ENCODE measurements at regions not wholly inside any gene's neighbourhood (a gene's known extent, or its start where the extent isn't known, plus 50 kb on each side); places are given as distances from the start of the nearest gene placed in this dataset.

DNA sequence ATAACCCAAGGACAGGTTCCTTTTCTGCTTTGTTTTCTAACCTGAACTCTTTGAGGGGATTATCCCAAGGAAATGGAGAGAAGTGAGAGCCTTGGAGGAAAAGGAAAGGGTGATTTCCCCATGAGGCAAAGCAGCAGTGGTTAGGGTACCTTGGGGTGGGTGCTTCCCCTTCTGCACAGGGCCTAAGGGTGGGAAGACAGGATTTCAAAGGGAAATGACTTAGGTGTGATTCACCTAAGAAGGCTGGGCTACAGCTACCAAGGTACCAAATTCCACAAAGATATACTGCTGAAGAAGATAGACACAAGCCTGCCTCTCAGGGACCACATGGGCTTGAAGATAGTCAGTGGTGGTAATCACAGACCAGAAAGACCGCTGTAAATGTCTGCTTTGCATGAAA lies 325.3 kb upstream of the DPH6 start:
- TF ChIP-seq, protein P1, sequence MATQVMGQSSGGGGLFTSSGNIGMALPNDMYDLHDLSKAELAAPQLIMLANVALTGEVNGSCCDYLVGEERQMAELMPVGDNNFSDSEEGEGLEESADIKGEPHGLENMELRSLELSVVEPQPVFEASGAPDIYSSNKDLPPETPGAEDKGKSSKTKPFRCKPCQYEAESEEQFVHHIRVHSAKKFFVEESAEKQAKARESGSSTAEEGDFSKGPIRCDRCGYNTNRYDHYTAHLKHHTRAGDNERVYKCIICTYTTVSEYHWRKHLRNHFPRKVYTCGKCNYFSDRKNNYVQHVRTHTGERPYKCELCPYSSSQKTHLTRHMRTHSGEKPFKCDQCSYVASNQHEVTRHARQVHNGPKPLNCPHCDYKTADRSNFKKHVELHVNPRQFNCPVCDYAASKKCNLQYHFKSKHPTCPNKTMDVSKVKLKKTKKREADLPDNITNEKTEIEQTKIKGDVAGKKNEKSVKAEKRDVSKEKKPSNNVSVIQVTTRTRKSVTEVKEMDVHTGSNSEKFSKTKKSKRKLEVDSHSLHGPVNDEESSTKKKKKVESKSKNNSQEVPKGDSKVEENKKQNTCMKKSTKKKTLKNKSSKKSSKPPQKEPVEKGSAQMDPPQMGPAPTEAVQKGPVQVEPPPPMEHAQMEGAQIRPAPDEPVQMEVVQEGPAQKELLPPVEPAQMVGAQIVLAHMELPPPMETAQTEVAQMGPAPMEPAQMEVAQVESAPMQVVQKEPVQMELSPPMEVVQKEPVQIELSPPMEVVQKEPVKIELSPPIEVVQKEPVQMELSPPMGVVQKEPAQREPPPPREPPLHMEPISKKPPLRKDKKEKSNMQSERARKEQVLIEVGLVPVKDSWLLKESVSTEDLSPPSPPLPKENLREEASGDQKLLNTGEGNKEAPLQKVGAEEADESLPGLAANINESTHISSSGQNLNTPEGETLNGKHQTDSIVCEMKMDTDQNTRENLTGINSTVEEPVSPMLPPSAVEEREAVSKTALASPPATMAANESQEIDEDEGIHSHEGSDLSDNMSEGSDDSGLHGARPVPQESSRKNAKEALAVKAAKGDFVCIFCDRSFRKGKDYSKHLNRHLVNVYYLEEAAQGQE (IDR thresholded peaks at IDR 0.05; ENCODE audit: insufficient read depth in 1 of 2, low read depth in 2 of 2, low read length in 2 of 2) = no peak
- TF ChIP-seq POLR2AphosphoS5 (IDR thresholded peaks at IDR 0.05; ENCODE audit: low read depth, low read length) = no peak
- TF ChIP-seq SIN3A (IDR thresholded peaks at IDR 0.05; ENCODE audit: borderline replicate concordance, insufficient read depth, low read length) = no peak
- no peak for TF ChIP-seq FOXP2 (optimal IDR thresholded peaks at IDR 0.05; ENCODE audit: borderline replicate concordance, extremely low read depth, extremely low read length, insufficient read depth)
- no peak for TF ChIP-seq TAF1 (IDR thresholded peaks at IDR 0.05; ENCODE audit: borderline replicate concordance, insufficient read depth, low read length)

DNA sequence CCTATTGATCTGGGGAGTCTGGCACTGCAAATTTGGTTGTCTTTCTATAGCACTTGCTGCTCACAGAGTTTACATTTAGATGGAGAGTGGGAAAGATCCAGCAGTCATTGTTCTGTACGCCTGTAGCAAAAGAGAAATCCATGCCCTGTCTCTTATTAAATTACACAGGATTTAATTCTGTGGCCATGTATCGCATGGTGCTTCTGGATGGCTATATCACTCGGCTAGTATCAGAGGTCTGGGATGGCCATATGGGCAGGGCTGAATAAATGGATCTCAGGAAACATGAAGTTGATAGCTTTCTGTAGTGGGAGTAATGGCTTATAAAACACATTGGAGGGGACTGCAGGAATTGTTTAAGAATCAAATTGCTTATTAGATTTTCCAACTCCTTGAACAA lies 325.8 kb upstream of the DPH6 start:
- TF ChIP-seq TAF1 (IDR thresholded peaks at IDR 0.05; ENCODE audit: borderline replicate concordance, insufficient read depth, low read length) = no peak
- TF ChIP-seq FOXP2 (optimal IDR thresholded peaks at IDR 0.05; ENCODE audit: borderline replicate concordance, extremely low read depth, extremely low read length, insufficient read depth) = no peak
- TF ChIP-seq SIN3A (IDR thresholded peaks at IDR 0.05; ENCODE audit: borderline replicate concordance, insufficient read depth, low read length) = no peak
- TF ChIP-seq POLR2AphosphoS5 (IDR thresholded peaks at IDR 0.05; ENCODE audit: low read depth, low read length) = no peak
- TF ChIP-seq, protein P1 (IDR thresholded peaks at IDR 0.05; ENCODE audit: insufficient read depth in 1 of 2, low read depth in 2 of 2, low read length in 2 of 2) = no peak

DNA sequence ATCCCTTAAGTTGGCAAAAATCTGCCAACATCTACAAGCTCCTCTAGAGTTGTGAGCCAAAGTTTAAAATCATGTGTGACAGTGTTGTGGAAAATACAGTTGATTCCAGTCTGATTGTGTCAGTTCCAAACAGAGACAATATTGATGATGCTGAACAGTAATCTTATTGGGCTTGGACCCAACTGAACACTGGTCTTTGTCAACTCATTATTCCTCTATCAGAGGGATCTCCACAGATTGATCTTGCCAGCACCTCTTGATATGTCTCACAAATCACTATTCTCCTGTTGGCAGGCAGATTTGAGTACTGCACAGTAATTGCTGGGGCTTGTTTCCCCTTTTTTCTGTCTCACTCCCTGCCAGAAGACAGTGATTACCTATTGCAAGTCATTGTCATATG lies 326.6 kb upstream of the DPH6 start:
- TF ChIP-seq, protein P1 (IDR thresholded peaks at IDR 0.05; ENCODE audit: insufficient read depth in 1 of 2, low read depth in 2 of 2, low read length in 2 of 2) = no peak
- TF ChIP-seq TAF1 (IDR thresholded peaks at IDR 0.05; ENCODE audit: borderline replicate concordance, insufficient read depth, low read length) (no peak), SIN3A (IDR thresholded peaks at IDR 0.05; ENCODE audit: borderline replicate concordance, insufficient read depth, low read length) (no peak), FOXP2 (optimal IDR thresholded peaks at IDR 0.05; ENCODE audit: borderline replicate concordance, extremely low read depth, extremely low read length, insufficient read depth) (no peak), POLR2AphosphoS5 (IDR thresholded peaks at IDR 0.05; ENCODE audit: low read depth, low read length) (no peak)

DNA sequence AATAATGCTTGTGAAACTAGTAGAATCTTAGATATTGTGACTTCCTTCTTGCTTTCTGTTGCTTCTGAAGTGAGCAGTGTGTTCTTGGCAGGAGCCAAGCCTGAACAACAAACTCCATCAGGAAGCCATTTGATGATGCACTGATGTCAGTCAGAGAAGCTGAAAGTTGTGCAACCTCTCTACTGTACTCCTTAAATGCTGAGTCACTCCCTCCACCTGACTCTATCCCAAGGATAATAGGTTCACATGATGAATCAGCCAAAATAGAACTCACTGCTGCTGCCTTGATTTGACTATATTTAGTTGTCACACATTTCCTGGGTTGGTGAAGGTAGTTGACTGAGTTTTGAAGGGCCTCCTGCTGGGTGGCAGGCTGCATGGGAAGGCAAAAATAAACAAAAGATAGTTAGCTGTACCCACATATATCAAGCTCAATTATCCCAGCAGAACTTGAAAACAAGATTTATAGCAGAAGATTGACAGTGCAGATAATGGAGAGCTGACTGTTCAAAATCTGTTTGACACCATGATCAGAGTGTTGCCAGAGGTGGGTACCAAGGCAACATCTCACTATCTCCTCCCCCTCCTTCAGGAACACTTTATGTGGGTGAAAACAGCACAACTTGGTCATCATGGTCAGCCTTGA lies 328.4 kb upstream of the DPH6 start:
- TF ChIP-seq, protein P1 (IDR thresholded peaks at IDR 0.05; ENCODE audit: insufficient read depth in 1 of 2, low read depth in 2 of 2, low read length in 2 of 2) = no peak
- TF ChIP-seq SIN3A (IDR thresholded peaks at IDR 0.05; ENCODE audit: borderline replicate concordance, insufficient read depth, low read length) (no peak), TAF1 (IDR thresholded peaks at IDR 0.05; ENCODE audit: borderline replicate concordance, insufficient read depth, low read length) (no peak), POLR2AphosphoS5 (IDR thresholded peaks at IDR 0.05; ENCODE audit: low read depth, low read length) (no peak), FOXP2 (optimal IDR thresholded peaks at IDR 0.05; ENCODE audit: borderline replicate concordance, extremely low read depth, extremely low read length, insufficient read depth) (no peak)
